Colonic mucosa (tissue), 4 donors: ENCODE measurements at regions not wholly inside any gene's neighbourhood (a gene's known extent, or its start where the extent isn't known, plus 50 kb on each side); places are given as distances from the start of the nearest gene placed in this dataset.

Source experiments
- DNase-seq: peaks from one replicate; pipeline ENCODE4 v3.0.0-alpha.2; 2020
- H3K27ac ChIP-seq: fragments of 200-600 bp; one replicate; pipeline ENCODE4 v1.8.0; 2021
- H3K27me3 ChIP-seq: fragments of 200-600 bp; one replicate; pipeline ENCODE4 v1.8.0; 2021
- H3K36me3 ChIP-seq: fragments of 200-600 bp; one replicate; pipeline ENCODE4 v1.8.0; 2021
- H3K4me1 ChIP-seq: fragments of 200-600 bp; one replicate; pipeline ENCODE4 v1.8.0; 2021; ENCODE audit warnings: mild to moderate bottlenecking
- H3K4me3 ChIP-seq: fragments of 200-600 bp; one replicate; pipeline ENCODE4 v1.8.0; 2021
- H3K9ac ChIP-seq, 2 donors: one replicate each; pipeline ENCODE4 v1.7.0; 2013; ENCODE audit warnings: control low read depth in 2 of 2, low read depth in 2 of 2, low read length in 2 of 2
- H3K9me3 ChIP-seq: fragments of 200-600 bp; one replicate; pipeline ENCODE4 v1.8.0; 2021
- CTCF ChIP-seq: fragments of 200-600 bp; IDR thresholded peaks from one replicate; pipeline ENCODE4 v1.8.0; 2022; ENCODE audit warnings: antibody characterized with exemption, mild to moderate bottlenecking
- intact Hi-C: fragments of 100-400 bp; cut with DNase I; formaldehyde crosslinking; loops from one replicate; pipeline ENCODE4 v1.14.1; 2022
- donor health status: healthy.
- donor health status: DM: no; HTN: no; CAD: no.
- donor health status: DM: no; HTN: no; CAD: no.

- H3K9ac ChIP-seq = no peak overlapping the region
- intact Hi-C loops = loop anchor here (10.0 kb wide), 1 partner anchor 472 kb away; no protein-coding TSS in a partner anchor
- no peak overlapping the region for H3K27ac ChIP-seq
- H3K27me3 ChIP-seq = no peaks in the 10 kb centered on the region
- H3K9me3 ChIP-seq = no peaks in the 10 kb centered on the region
- no peaks in the 10 kb centered on the region for H3K36me3 ChIP-seq
- H3K4me1 ChIP-seq = no peaks in the 10 kb centered on the region
- DNase-seq = peak; percentile 61
- no peak overlapping the region for H3K4me3 ChIP-seq
- peak; percentile 84 for TF ChIP-seq CTCF
Measured at GRCh38 chr16:80466024-80466987, 74.5 kb upstream of the DYNLRB2 start.

- no peak for TF ChIP-seq CTCF
- DNase-seq = no peak
- intact Hi-C loops = loop anchor here (10.0 kb wide), 1 partner anchor 469 kb away; no protein-coding TSS in a partner anchor
- no peak overlapping the region for H3K27ac ChIP-seq
- no peak overlapping the region for H3K4me3 ChIP-seq
- no peaks in the 10 kb centered on the region for H3K36me3 ChIP-seq
- H3K27me3 ChIP-seq = no peaks in the 10 kb centered on the region
- no peaks in the 10 kb centered on the region for H3K9me3 ChIP-seq
- no peaks in the 10 kb centered on the region for H3K4me1 ChIP-seq
- H3K9ac ChIP-seq = no peak overlapping the region
Measured at GRCh38 chr16:80463751-80464495, 76.9 kb upstream of the DYNLRB2 start.

- Histone ChIP-seq H3K9ac (no peak overlapping the region), H3K36me3 (no peaks in the 10 kb centered on the region), H3K27me3 (no peaks in the 10 kb centered on the region), H3K4me3 (no peak overlapping the region), H3K27ac (no peak overlapping the region), H3K4me1 (no peaks in the 10 kb centered on the region), H3K9me3 (no peaks in the 10 kb centered on the region)
- DNase-seq = no peak
- no peak for TF ChIP-seq CTCF
- intact Hi-C loops = loop anchor here (10.0 kb wide), 1 partner anchor 469 kb away; no protein-coding TSS in a partner anchor
Measured at GRCh38 chr16:80463326-80463725, 77.5 kb upstream of the DYNLRB2 start.

- DNase-seq = no peak
- Histone ChIP-seq H3K27me3 (no peaks in the 10 kb centered on the region), H3K9ac (no peak overlapping the region), H3K36me3 (no peaks in the 10 kb centered on the region), H3K4me3 (no peak overlapping the region), H3K27ac (no peak overlapping the region), H3K9me3 (no peaks in the 10 kb centered on the region), H3K4me1 (no peaks in the 10 kb centered on the region)
- no peak for TF ChIP-seq CTCF
- intact Hi-C loops = loop anchor here (10.0 kb wide), 1 partner anchor 468 kb away; no protein-coding TSS in a partner anchor
Measured at GRCh38 chr16:80462917-80463316, 77.9 kb upstream of the DYNLRB2 start.

GRCh38 chr16:80460988-80461387 is 79.8 kb upstream of the DYNLRB2 start:
- H3K27me3 ChIP-seq = no peaks in the 10 kb centered on the region
- no peak overlapping the region for H3K27ac ChIP-seq
- DNase-seq = no peak
- H3K36me3 ChIP-seq = no peaks in the 10 kb centered on the region
- intact Hi-C loops = loop anchor here (10.0 kb wide), 1 partner anchor 466 kb away; no protein-coding TSS in a partner anchor
- no peak overlapping the region for H3K9ac ChIP-seq
- no peak for TF ChIP-seq CTCF
- H3K4me3 ChIP-seq = no peak overlapping the region
- no peaks in the 10 kb centered on the region for H3K4me1 ChIP-seq
- H3K9me3 ChIP-seq = no peaks in the 10 kb centered on the region
